K562 (cell line): ENCODE measurements at regions not wholly inside any gene's neighbourhood (a gene's known extent, or its start where the extent isn't known, plus 50 kb on each side); places are given as distances from the start of the nearest gene placed in this dataset.

Experiments
- CHD4 ChIP-seq: fragments of 200-600 bp; sonication (generic); IDR thresholded peaks from 3 replicates; pipeline ENCODE4 v1.6.1; 2012; ENCODE audit warnings: low read depth, mild to moderate bottlenecking, mixed read lengths, low read length, inconsistent platforms; ENCODE audit not compliant: insufficient read depth, insufficient replicate concordance, poor library complexity, severe bottlenecking
- POLR2A ChIP-seq: fragments of 450-650 bp; conservative IDR thresholded peaks from 2 replicates; pipeline ENCODE4 v1.6.1; 2016
- ZFP36 ChIP-seq: fragments of 150-350 bp; IDR thresholded peaks from 2 replicates; pipeline ENCODE4 v1.6.1; 2018; ENCODE audit warnings: low read length, low read depth; ENCODE audit not compliant: partially characterized antibody

GRCh38 chr1:220954321-220955075, 75.3 kb downstream of the HLX start:
- TF ChIP-seq POLR2A (no peak), ZFP36 (no peak), CHD4 (no peak)
